C4-2B (cell line): ENCODE measurements at regions not wholly inside any gene's neighbourhood (a gene's known extent, or its start where the extent isn't known, plus 50 kb on each side); places are given as distances from the start of the nearest gene placed in this dataset.
"Not testable (repeated sequence)": the region's sequence is repeated elsewhere in the genome, so short reads cannot be mapped to it uniquely, and the experiment has no call there.

Source experiments
- H3K27ac ChIP-seq: fragments of 450-650 bp; 2 replicates; pipeline ENCODE4 v1.5.1; 2017
- CTCF ChIP-seq: fragments of 450-650 bp; conservative IDR thresholded peaks from 2 replicates; pipeline ENCODE4 v1.5.1; 2017; ENCODE audit warnings: mild to moderate bottlenecking
- ZFX ChIP-seq: fragments of 450-650 bp; IDR thresholded peaks from 2 replicates; pipeline ENCODE4 v1.6.1; 2017

GRCh38 chrX:7486505-7486904, 338.6 kb upstream of the PUDP start:
- no peak overlapping the region for H3K27ac ChIP-seq
- TF ChIP-seq ZFX (no peak), CTCF (no peak)

DNA sequence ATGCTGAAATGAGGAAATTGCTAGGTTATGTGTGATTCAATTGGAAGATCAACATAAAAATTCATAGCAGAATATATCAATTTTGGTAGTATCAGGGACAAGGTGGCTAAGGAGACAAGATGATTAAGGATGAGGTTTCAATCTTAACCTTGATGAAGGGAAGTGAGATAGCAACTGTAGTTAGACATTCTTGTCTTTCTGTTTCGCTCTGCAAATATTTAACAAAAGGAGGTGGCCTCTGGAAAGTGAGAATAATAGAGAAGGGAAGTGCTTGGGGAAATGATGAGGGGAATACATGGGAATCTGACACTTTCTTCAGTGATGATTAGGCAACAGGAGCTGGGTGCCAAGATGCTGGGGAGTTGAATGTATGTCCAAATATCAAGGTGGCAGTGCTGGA, 337.1 kb upstream of the PUDP start:
- H3K27ac ChIP-seq: no peak overlapping the region
- TF ChIP-seq ZFX (no peak), CTCF (no peak)

DNA sequence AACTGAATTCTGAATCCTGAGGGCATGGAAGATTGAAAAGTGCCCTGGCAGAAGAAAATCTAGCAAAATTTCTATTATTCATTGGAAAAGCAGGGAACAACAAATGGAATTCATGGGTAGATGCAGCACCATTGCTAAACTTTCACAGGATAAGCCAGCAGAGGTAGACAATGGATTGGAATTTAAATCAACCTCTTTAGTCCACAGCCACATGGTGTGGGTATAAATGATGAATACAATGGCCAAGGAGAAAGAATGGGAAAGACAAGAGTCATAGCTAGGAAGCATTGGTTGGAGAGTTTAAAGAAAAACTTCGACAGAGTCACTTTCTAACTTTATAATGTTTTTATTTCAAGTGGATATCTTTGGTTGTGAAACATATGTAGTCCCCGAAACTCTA, 332.8 kb upstream of the PUDP start:
- no peak overlapping the region for H3K27ac ChIP-seq
- TF ChIP-seq ZFX: no peak
- no peak for TF ChIP-seq CTCF

DNA sequence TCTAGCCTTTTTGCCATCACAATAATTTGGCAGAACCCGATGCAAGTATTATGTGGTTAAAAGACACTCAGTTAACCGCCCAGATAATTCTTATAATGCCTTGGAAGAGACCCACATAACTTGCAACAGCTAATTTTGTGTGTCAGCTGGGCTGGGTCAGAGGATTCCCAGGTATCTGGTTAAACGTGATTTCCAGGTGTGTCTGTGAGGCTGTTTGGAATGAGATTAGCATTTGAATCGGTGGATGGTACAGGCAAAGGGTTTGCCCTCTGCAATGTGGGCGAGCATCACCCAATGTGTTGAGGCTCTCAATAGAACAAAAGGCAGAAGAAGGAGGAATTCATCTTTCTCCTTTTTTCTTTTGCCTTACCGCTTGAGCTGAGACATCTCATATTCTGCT, 314.2 kb upstream of the PUDP start:
- no peak overlapping the region for H3K27ac ChIP-seq
- TF ChIP-seq CTCF (no peak), ZFX (no peak)

DNA sequence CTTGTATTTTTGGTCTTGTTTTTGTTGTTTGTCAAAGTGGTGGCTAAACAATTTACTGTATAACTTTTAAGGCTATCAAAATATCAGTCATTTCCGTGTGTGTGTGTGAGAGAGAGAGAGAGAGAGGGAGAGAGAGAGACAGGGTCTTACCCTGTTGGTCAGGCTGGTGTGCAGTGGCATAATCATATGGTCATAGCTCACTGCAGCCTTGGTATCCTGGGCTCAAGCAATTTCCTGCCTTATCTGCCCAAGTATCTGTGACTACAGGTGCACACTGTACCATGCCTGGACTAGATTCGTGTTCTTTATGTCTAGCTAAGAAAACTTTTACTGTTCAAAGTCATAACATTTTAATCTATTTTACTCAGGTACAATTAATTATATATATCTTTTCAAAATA, 313.1 kb upstream of the PUDP start:
- not testable (repeated sequence) for H3K27ac ChIP-seq

DNA sequence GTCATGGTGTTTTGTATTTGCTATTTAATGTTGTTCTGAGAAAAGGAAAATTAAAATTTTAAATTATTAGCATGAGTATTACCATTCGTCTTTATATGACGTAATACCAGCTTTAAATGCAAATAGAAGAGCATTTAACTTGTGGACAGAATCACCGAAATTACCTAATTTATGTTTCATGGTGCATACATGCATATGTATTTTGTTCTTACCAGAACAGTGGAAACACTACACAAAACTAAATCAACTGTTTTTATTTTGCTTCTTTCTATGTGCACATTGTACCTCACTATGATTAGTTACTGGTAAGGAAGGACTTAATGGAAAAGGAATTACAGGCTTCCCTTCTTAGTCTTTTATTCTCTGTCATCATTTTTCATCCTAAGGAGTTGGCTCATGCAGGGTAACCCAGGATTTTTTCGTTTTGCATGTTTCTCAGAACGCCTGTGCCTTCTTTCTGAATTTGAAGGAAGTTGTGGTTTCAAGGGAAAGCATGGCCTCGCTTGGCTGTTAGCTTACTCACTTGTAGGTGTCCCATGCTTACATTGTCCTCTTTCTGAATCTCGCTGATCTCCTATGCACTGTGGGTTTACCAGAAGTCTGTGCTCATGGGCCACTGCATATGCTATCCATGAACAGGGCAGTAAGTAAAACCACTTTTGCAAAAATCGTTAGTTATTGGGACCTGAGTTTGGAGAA, 300.0 kb upstream of the PUDP start:
- TF ChIP-seq CTCF (no peak), ZFX (no peak)
- H3K27ac ChIP-seq: no peak overlapping the region

- no peak overlapping the region for H3K27ac ChIP-seq
- TF ChIP-seq CTCF: no peak
- TF ChIP-seq ZFX: no peak
Measured at GRCh38 chrX:7446815-7447214, 298.9 kb upstream of the PUDP start.

DNA sequence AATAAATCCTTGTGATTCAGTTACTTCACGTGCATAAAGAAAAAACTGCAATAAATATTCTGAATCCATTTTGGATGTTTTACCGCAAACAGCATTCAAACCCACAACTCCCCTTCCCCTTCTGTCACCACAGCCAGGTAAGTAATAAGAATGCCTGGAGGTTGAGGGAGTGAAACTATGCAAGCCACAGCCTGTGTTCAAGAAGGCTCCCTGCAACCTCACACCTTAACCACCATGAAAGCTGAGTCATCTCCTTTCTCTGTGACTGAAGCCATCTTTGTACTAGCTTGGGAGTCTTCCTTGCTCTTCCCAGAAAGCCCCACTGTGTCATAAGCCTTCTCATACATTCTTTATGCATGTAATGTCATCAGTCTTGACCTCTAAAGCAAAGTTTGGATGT, 297.0 kb upstream of the PUDP start:
- H3K27ac ChIP-seq: no peak overlapping the region
- TF ChIP-seq ZFX: no peak
- no peak for TF ChIP-seq CTCF
